Activated CD4-positive, CD25-positive, alpha-beta regulatory T cell treated with anti-CD3 and anti-CD28 coated beads, Interleukin-2, amount 50 U/mL, for 72 hours (primary cell): ENCODE measurements at regions not wholly inside any gene's neighbourhood (a gene's known extent, or its start where the extent isn't known, plus 50 kb on each side); places are given as distances from the start of the nearest gene placed in this dataset.

ENCODE experiments used
- DNase-seq: peaks from one replicate; pipeline ENCODE4 v3.0.0; 2021

DNA sequence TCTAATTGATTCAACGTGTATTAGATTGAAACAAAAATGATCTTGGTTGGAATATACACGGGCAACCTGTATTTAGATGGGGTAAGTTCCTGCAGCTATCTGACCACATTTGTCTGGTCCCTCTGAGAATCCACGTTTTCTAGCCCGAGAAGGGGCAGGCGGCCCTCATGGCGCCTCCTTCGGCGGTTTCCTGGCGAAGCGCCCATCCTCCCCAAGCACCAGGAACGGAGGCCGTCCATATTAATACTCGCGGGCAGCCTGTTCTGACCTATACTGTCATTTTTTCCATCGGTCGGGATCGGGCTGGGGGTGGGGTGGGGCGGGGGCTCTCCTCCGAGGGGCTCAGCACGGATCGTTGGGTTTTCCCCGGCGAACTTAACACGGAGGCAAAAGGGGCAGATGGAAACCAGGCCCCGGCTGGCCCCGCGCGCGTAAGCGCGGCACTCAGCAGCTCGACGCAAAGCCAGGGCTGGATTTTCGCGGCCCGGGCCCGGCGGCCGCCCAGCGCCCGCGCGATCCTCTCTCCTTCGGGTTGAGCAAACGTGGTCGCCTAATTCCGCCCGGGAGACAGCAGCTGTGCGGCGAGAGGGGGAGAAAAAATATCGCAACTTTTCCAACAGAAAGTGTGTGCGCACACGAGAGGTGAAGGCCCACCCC, 77.2 kb upstream of the BCOR start:
- DNase-seq, result peak; percentile 46

GRCh38 chrX:40174001-40174853, 76.5 kb upstream of the BCOR start:
- peak; percentile 63 for DNase-seq

- no peak for DNase-seq
Measured at GRCh38 chrX:40173143-40174000, 75.6 kb upstream of the BCOR start.

GRCh38 chrX:40172401-40173142, 74.8 kb upstream of the BCOR start:
- DNase-seq, result peak; percentile 53

DNA sequence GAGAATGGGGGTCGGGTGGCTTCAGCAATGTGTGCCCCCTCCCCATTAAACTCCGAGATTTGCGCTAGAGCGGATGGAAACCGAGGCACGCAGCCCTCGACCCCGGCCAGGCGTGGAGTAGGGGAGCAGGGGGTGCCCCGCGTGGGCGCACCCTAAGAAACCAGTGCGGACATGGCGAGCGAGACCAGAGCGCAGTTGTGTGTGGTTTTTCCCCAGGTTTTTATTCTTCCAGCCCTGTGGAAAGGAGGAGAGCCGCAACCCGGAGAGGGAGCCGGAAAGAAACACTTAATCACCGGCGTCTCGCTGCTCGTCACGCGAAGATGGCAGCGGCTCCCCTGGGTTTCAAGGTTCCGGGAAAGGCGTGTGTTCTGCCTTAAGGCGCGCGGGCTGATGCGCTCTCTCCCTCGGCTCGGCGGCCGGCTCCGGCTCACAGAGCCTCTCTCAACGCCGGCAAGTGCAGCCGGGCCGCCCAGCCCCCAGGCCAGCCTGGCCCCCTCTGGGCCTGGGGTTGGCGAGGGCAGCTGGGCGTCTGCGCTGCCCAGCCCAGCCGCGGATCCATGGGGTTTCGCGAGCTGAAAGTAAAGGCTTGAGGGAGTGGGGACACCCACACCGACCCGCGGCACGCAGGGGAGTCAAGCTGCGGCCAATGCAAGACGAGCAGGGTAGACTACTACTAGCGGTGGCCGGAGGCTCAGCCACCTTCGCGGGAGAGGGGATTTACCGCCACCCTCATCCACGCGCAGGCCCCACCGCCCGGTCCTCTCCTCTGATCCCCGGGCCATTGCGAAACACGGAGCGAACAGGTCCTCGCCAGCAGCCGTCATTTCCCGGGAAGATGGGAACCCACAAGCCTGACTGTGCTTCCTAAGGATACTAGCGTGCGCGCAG, 74.0 kb upstream of the BCOR start:
- DNase-seq, result peak; percentile 55

GRCh38 chrX:40170830-40171512, 73.2 kb upstream of the BCOR start:
- DNase-seq, result no peak

DNA sequence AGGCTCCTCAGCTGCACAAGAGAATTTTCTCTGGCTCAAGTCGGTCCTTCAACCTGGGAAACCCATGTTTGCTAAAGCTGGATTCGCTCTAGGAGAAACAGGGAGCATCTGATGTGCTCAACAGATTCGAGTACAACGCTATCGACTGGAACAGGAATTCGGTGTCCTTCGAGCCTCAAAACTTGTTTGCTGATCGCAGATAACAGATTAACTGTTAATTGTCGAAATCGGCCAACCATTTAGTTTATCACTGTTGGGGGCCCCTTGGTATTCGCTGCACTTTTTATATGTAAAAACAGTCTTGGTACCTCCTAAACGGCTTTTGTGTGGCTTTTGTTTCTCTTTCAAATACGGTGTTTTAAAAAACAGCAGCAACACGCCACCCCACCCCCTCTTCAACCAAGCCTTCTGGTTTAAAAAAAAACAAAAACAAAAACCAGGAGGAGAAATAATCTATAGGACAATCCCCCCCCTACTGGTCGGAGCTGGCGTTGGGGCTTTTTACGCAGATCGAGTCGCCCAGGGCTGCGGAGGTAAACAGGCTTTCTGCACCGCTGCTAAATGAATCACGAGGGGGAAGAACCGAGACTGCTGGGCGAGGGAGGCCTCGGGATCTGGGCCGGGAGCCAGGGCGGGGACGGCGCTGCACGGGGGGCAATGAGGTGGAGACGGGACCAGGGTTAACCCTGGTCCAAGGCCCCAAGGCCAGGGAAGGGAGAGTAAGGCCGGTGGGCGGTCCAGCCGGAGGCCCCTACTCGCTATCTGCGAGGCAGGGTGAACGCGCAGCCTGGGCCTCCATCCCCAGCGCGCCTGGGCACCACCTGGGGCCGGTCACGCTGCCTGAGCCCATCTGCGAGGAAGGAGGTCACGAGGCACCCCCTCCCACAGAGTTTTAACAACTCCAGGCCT, 71.7 kb upstream of the BCOR start:
- DNase-seq, result peak; percentile 70

DNA sequence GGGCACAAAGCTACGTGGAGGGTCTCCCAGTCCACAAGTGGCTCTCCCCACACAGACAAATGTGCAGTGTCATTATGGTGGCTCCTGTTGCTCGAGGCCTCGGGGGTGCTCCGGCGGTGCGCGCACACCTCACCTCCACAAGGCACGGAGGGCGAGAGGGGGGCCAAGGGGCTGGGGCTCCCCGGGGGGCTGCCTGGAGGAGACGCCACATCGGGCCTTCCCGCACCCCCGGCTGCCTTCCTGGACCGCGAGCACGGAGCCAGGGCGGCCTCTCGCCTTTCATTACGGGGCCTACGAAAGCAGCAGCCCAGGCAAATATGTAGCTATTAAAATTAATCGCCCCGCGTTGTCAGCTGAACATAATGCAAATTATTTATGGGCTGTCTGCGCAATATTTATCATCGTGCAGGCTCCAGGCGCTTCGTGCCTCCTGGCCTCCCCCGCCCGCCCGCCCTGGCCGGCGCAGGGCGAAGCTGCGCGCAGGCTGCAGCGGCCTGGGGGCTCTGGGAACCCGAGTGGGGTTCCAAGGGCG, 70.8 kb upstream of the BCOR start:
- DNase-seq, result no peak

DNA sequence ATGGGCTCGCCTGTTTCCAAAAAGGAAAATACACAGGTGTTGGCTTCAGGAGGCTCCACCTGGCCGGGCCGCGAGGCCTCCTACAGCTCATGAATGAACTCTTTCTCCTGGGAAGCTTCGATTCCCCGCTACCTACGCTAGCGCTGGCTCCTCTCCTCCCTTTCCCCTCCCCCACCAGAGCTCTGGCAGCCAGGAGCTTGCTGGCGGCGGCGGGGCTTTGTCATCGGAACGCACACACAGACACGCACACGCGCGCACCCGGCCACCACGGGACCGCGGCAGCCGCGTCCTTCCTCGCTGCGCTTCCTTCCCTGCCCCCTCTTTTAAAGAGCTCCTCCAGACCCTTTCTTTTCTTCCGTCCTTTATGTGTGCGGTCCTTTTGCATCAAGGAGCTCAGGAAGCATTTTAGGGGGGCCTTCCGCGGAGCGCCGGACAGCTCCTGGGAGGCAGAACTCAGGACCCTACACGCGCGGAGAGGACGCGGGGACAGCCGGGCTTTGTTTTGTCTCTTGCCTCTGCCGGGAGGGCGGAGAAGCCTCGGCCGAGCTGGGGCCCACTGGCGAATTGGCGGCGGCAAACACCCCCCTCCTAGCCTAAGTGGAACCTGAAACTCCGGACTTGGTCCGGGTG, 70.2 kb upstream of the BCOR start:
- DNase-seq, result no peak

DNA sequence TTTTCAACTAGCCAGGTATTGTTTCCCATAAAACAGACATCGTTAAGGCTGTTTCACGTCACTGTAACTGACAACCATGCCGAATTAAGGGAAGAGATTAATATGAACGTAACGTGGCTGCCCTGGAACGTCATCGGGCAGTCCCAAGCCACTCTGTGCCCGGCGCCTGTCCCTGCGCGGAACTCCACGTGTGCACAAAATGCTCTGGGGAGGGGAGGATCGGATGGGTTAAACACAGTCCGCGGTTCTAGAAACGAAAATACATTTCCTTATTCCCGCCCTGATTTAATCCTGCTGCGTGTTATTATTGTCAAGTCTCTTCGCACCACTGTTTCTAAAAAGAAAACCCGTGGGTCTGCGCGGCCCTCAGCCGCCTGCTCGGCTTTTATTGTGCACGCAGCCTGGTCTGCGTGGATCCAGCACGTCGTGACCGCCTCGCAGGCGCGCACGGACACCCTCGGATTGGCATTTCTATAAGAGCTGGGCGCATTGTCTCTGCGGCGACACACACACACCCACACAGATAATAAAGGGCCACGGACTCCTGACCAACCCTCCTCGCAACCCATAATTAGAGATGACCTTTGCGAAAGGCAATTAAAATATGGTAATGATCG, 69.6 kb upstream of the BCOR start:
- no peak for DNase-seq

- no peak for DNase-seq
Measured at GRCh38 chrX:40166582-40166981, 68.8 kb upstream of the BCOR start.

DNA sequence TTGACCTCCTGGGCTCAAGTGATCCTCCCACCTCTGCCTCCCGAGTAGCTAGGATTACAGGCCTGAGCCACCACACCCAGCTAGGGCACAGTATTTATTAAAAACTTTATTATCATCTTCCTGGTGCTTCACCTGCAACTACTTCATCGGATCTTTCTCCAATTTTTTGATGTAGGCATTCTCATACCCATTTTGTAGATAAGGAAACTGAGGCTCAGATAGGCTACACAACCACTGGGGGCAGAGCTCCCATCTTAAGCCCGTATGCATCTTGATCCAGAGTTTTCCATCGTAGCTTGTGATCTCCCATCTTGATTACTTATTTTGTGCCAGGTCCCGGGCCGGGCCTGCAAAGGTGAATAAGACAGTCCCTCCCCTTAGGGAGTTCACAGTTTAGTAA, 68.1 kb upstream of the BCOR start:
- DNase-seq, result no peak

GRCh38 chrX:40165206-40165605, 67.4 kb upstream of the BCOR start:
- DNase-seq, result no peak

- no peak for DNase-seq
Measured at GRCh38 chrX:40164751-40165150, 67.0 kb upstream of the BCOR start.

- DNase-seq, result peak; percentile 54
Measured at GRCh38 chrX:40158036-40158706, 60.4 kb upstream of the BCOR start.

GRCh38 chrX:40157228-40158035, 59.7 kb upstream of the BCOR start:
- no peak for DNase-seq
